Psoas muscle (tissue), 7 donors: ENCODE measurements at regions not wholly inside any gene's neighbourhood (a gene's known extent, or its start where the extent isn't known, plus 50 kb on each side); places are given as distances from the start of the nearest gene placed in this dataset.
"Not testable (repeated sequence)": the region's sequence is repeated elsewhere in the genome, so short reads cannot be mapped to it uniquely, and the experiment has no call there.

Source experiments
- ATAC-seq, 4 donors: fragments of 200-7000 bp; cut with Tn5 transposase; one replicate each; pipeline ENCODE4 v1.9.1; 2020; ENCODE audit warnings: moderate library complexity in 3 of 4, mild to moderate bottlenecking in 2 of 4
- DNase-seq, 2 donors: peaks; one replicate each; pipeline ENCODE4 v3.0.0-alpha.2; 2020
- H3K27ac ChIP-seq: fragments of 200-600 bp; one replicate; pipeline ENCODE4 v1.8.0; 2022
- H3K27me3 ChIP-seq, 3 donors: fragments of 200-600 bp in 1 of 3; one replicate each; pipeline versions ENCODE4 v1.6.1 to v1.8.0; 2013 to 2022; ENCODE audit warnings: low read length in 2 of 3, mild to moderate bottlenecking in 2 of 3, moderate library complexity in 1 of 3; ENCODE audit not compliant: insufficient read depth in 3 of 3
- H3K36me3 ChIP-seq, 2 donors: fragments of 200-600 bp in 1 of 2; one replicate each; pipeline versions ENCODE4 v1.6.1 to v1.8.0; 2013 to 2022; ENCODE audit warnings: low read depth in 1 of 2, mild to moderate bottlenecking in 1 of 2, moderate library complexity in 1 of 2; ENCODE audit not compliant: insufficient read depth in 1 of 2
- H3K4me1 ChIP-seq: fragments of 200-600 bp; one replicate; pipeline ENCODE4 v1.8.0; 2022
- H3K4me3 ChIP-seq: fragments of 200-600 bp; one replicate; pipeline ENCODE4 v1.8.0; 2022; ENCODE audit warnings: mild to moderate bottlenecking
- H3K9me3 ChIP-seq: fragments of 200-600 bp; one replicate; pipeline ENCODE4 v1.8.0; 2022
- WGBS, 3 donors: extraction: QIAGEN DNeasy Blood & Tissue Kit; methylation state at CpG; one replicate each; pipeline versions ENCODE4 v1.1.6 to v1.1.7; 2013; 5-methylcytosine and 5-hydroxymethylcytosine counted together
- intact Hi-C, 2 donors: fragments of 100-400 bp; cut with DNase I; formaldehyde crosslinking; loops; one replicate each; pipeline versions ENCODE4 v1.11.0 to v1.14.2; 2022
- TF ChIP-seq, protein P1 (sequence below): fragments of 200-600 bp; IDR thresholded peaks from one replicate; pipeline ENCODE4 v1.8.0; 2022; ENCODE audit warnings: antibody characterized with exemption
- donor health status: healthy with polysubstance abuse.
- donor health status: DM: no; HTN: no; CAD: no; lungs with moderate emphysema.
- donor health status: Bipolar disorder and iron deficiency.
- donor health status: healthy.
- donor health status: DM: yes; HTN: yes; CAD: no.
- donor health status: DM: no; HTN: no; CAD: no.
- donor health status: DM: yes; HTN: yes; CAD: no.

DNA sequence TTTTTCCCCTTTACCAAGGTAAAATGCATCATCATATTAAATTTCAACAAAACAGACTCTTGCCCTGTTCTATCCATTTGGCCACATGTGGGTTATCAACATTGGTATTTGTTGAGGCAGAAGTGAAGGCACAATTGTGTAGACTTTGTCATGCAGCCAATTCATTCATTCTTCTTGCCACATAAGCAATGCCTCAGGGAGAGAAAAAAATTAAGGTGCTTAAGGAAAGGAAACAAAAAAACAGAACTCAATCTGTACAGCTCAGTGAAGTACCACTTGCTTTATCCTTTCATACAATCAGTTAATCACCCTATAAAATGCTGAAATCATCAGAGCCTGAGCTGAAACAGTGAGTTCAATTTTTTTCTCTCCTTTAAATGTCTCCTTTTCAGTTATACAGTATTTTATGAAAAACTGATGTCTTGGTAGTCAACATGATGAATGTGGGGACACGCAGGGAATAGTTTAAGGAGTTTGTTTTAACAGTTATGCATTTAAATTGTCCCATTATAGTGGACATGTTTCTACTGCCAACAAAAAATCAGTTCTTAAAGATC, 588.9 kb downstream of the MFSD1 start:
- no peaks in the 10 kb centered on the region for H3K27me3 ChIP-seq
- no peaks in the 10 kb centered on the region for H3K9me3 ChIP-seq
- H3K27ac ChIP-seq: no peak overlapping the region
- H3K36me3 ChIP-seq: no peaks in the 10 kb centered on the region
- H3K4me1 ChIP-seq: no peaks in the 10 kb centered on the region
- intact Hi-C loops: no loop called here
- no peak for ATAC-seq
- TF ChIP-seq, protein P1, sequence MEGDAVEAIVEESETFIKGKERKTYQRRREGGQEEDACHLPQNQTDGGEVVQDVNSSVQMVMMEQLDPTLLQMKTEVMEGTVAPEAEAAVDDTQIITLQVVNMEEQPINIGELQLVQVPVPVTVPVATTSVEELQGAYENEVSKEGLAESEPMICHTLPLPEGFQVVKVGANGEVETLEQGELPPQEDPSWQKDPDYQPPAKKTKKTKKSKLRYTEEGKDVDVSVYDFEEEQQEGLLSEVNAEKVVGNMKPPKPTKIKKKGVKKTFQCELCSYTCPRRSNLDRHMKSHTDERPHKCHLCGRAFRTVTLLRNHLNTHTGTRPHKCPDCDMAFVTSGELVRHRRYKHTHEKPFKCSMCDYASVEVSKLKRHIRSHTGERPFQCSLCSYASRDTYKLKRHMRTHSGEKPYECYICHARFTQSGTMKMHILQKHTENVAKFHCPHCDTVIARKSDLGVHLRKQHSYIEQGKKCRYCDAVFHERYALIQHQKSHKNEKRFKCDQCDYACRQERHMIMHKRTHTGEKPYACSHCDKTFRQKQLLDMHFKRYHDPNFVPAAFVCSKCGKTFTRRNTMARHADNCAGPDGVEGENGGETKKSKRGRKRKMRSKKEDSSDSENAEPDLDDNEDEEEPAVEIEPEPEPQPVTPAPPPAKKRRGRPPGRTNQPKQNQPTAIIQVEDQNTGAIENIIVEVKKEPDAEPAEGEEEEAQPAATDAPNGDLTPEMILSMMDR: no peak
- DNase-seq: no peak
- no peak overlapping the region for H3K4me3 ChIP-seq
- 52 to 64% (median 59%) methylated on average over 1 of the region's 1 CpG for WGBS, 3 donors

DNA sequence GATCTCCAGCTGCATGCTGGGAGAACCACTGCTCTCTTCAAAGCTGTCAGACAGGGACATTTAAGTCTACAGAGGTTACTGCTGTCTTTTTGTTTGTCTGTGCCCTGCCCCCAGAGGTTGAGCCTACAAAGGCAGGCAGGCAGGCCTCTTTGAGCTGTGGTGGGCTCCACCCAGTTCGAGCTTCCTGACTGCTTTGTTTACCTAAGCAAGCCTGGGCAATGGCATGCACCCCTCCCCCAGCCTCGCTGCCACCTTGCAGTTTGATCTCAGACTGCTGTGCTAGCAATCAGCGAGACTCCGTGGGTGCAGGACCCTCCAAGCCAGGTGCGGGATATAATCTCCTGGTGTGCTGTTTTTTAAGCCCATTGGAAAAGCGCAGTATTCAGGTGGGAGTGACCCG, 591.0 kb upstream of the IL12A start:
- not testable (repeated sequence) for ATAC-seq
- WGBS, 3 donors: 75 to 87% (median 80%) methylated on average over 7 of the region's 7 CpGs

DNA sequence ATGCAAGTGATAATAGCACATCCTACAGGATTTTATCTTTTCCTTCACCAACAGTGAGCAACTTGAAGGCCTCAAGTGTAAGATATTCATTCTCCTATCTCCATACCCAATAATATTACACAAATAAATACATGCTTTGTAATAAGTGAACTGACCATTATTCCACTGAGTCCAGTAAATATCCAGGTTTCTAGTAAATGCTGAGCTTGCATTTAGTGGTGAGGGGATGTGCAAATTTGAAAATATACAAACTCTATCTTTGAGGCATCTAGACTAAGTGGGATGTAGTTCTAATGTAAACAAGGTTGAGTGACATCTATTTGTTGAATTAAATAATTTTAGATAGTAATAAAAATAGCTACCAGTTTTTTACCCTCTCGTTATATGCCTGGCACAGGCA, 587.6 kb upstream of the IL12A start:
- DNase-seq (no peak), ATAC-seq (no peak)
- no peaks in the 10 kb centered on the region for H3K36me3 ChIP-seq
- no peaks in the 10 kb centered on the region for H3K9me3 ChIP-seq
- TF ChIP-seq, protein P1: no peak
- intact Hi-C loops: no loop called here
- no peaks in the 10 kb centered on the region for H3K27me3 ChIP-seq
- no peaks in the 10 kb centered on the region for H3K4me1 ChIP-seq
- no peak overlapping the region for H3K4me3 ChIP-seq
- 75 to 85% (median 76%) methylated on average over 1 of the region's 1 CpG for WGBS, 3 donors
- no peak overlapping the region for H3K27ac ChIP-seq

More for the DNA sequence above, 591.0 kb upstream of the IL12A start:
- H3K27me3 ChIP-seq, H3K9me3 ChIP-seq, DNase-seq, intact Hi-C loops, H3K27ac ChIP-seq, H3K4me1 ChIP-seq, H3K4me3 ChIP-seq, H3K36me3 ChIP-seq: not testable (repeated sequence)

DNA sequence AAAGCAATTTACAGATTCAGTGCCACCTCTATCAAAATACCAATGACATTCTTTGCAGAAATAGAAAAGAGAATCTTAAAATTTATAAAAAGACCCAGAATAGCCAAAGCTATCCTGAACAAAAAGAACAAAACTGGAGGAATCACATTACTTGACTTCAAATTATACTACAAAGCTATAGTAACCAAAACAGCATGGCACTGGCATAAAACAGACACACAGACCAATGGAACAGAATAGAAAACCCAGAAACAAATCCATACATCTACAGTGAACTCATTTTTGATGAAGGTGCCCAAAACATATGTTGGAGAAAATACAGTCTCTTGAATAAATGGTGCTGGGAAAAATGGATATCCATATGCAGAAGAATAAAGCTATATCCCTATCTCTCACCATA, 578.9 kb upstream of the IL12A start:
- H3K9me3 ChIP-seq: peaks cover 17% of the 10 kb centered on the region
- DNase-seq, ATAC-seq, intact Hi-C loops, H3K4me3 ChIP-seq, H3K27ac ChIP-seq, H3K36me3 ChIP-seq, H3K27me3 ChIP-seq, H3K4me1 ChIP-seq: not testable (repeated sequence)

DNA sequence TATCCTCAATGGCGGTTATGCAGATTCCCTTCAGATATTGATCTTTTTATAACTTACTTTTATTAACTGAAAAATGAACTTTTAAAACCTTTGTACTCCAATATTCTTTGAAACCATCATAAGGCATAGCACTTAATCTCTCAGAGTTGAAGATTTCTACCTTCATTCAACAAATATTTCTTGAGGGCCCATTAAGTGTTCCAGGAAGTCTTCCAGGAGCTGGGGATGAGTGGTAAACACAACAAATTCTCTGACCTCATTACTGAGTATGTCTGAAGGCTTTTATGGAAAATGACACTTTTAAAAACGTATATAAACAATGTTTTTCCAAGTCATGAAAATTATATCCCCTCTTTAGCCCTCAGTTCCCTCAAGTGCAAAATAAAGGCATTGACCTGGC, 575.3 kb upstream of the IL12A start:
- TF ChIP-seq, protein P1: no peak
- ATAC-seq (no peak), DNase-seq (no peak)
- no peaks in the 10 kb centered on the region for H3K27me3 ChIP-seq
- H3K36me3 ChIP-seq: no peaks in the 10 kb centered on the region
- no peak overlapping the region for H3K27ac ChIP-seq
- H3K4me1 ChIP-seq: no peaks in the 10 kb centered on the region
- WGBS, 3 donors: 61 to 63% (median 63%) methylated on average over 2 of the region's 2 CpGs
- H3K9me3 ChIP-seq: peaks cover 17% of the 10 kb centered on the region
- intact Hi-C loops: no loop called here
- H3K4me3 ChIP-seq: no peak overlapping the region

DNA sequence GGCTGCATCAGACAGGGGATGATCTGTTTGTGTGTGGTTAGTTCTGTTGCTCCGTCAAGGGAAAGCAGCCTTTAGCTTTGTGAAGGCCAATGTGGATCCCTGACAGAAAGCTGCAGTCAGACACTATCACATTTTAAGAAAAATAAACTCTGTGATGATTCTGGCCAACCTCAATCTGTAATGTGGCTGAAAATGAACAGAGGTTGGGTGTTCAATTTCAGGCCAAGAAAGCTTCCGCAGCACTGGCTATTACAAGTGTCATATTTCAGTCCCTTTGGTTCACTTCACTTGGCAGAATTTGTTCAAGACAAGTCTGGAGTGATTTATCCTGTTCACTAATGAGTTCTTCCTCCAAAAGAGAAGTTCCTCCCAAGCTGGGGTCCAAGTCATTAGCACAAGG, 571.8 kb upstream of the IL12A start:
- intact Hi-C loops: loop anchor here in 1 of 2 donors (5.0 kb wide), 1 partner anchor 500 kb away; no protein-coding TSS in a partner anchor
- 26 to 32% (median 29%) methylated on average over 2 of the region's 2 CpGs for WGBS, 3 donors
- no peak for ATAC-seq

More for the DNA sequence above, 571.8 kb upstream of the IL12A start:
- H3K27me3 ChIP-seq: no peaks in the 10 kb centered on the region
- H3K36me3 ChIP-seq: no peaks in the 10 kb centered on the region
- H3K9me3 ChIP-seq: no peaks in the 10 kb centered on the region
- TF ChIP-seq, protein P1: no peak
- H3K27ac ChIP-seq: no peak overlapping the region
- no peak overlapping the region for H3K4me3 ChIP-seq
- H3K4me1 ChIP-seq: no peaks in the 10 kb centered on the region
- no peak for DNase-seq
